Epithelial cell of esophagus (primary cell): ENCODE measurements at regions not wholly inside any gene's neighbourhood (a gene's known extent, or its start where the extent isn't known, plus 50 kb on each side); places are given as distances from the start of the nearest gene placed in this dataset.
A peak's percentile ranks its signal among the peaks of the same experiment; 100 is the strongest.

ENCODE experiments used
- DNase-seq: peaks from one replicate; pipeline ENCODE4 v3.0.0; 2010; ENCODE audit warnings: low read depth
- H3K4me3 ChIP-seq: 2 replicates; pipeline ENCODE4 v1.5.1; 2011; ENCODE audit warnings: mild to moderate bottlenecking, low read length, control low read depth
- CTCF ChIP-seq: IDR thresholded peaks from 2 replicates; pipeline ENCODE4 v1.5.1; 2011; ENCODE audit warnings: low read depth, mild to moderate bottlenecking, low read length, control low read depth, inconsistent platforms; ENCODE audit not compliant: insufficient read depth; ENCODE audit errors: missing control alignments

DNA sequence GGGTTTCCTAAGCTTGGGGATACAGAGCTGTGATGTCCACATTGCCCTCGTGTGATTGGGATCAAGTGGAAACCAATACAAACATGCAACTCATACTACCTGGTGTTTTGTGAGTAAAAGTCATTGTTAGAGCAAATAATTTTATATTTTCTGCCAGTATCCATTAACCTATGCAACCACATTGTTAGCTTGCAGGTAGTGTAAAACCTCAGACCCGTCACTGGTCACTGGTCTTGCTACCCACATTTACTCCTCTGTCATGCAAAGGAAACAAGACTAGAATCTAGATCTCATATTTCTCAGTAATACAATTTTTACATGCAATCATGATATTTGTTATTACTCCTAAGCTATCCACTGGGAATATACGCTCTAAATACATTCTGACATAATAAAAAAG lies 324.3 kb upstream of the NDST4 start:
- DNase-seq, result no peak
- no peak overlapping the region for H3K4me3 ChIP-seq
- TF ChIP-seq CTCF, result no peak

- H3K4me3 ChIP-seq, result no peak overlapping the region
- no peak for TF ChIP-seq CTCF
- DNase-seq, result peak; percentile 41
These were observed 320.1 kb upstream of the NDST4 start for GRCh38 chr4:115433491-115433890.

GRCh38 chr4:115430024-115430423 lies 316.6 kb upstream of the NDST4 start:
- TF ChIP-seq CTCF, result no peak

DNA sequence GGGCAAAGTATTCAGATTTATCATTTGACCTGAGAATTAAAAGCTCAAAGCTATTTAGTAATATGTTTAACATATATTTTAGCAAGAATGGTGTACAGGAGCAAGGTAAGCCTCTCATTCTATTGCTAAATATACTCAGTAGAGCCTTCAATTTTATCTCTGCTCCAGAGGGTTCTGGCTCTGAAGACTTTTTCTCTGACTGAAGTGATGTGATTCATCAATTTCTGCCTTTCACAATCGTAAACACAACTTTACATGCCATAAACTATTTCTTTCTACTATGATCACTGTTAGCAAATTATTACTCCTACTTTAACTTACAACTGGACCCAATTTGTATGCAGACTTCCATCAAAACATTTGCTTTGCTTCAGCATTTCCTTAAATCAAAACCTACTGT lies 315.0 kb upstream of the NDST4 start:
- peak; percentile 27 for DNase-seq
- no peak overlapping the region for H3K4me3 ChIP-seq
- TF ChIP-seq CTCF, result no peak

More at GRCh38 chr4:115430024-115430423, 316.6 kb upstream of the NDST4 start:
- no peak overlapping the region for H3K4me3 ChIP-seq
- DNase-seq, result no peak

- peak; percentile 78 for DNase-seq
- TF ChIP-seq CTCF, result no peak
- no peak overlapping the region for H3K4me3 ChIP-seq
These were observed 311.4 kb upstream of the NDST4 start for GRCh38 chr4:115424852-115425251.

DNA sequence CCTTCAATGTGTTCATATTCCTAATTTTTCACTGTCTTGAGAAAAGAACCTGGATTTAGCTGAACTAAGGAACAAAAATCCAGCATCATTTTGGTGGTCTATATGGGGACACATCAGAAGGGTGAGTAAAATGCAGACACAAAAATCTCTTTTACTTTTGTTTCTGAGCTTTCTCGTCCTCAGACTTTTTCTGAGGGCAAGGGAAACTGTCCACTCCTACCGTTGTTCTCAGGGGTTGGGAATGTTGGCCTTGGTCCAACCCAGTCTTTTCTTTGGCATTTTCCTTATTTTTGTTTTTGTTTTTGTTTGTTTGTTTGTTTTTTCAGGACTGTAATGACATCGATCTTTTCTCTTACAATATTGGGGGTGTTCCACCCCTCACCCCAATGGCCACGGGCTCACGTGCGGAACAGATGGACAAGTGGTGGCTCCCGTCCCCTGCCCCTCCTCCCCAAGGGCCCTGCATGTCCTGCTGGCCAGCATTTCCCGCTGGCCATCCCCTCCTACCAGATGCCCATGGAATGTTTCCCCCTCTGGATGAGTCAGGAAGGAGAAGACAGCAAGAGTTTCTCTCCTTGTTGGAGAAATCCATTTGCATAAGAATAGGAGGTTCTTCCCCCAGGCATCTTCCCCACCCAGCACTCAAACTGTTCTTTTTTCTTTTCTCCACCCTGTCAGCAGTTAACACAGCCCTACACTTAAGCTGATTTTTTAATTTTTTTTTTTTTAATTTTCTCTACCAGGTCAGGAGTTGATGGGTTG lies 305.4 kb upstream of the NDST4 start:
- no peak overlapping the region for H3K4me3 ChIP-seq
- TF ChIP-seq CTCF, result no peak
- DNase-seq, result no peak

- DNase-seq, result no peak
- no peak for TF ChIP-seq CTCF
- no peak overlapping the region for H3K4me3 ChIP-seq
These were observed 282.6 kb upstream of the NDST4 start for GRCh38 chr4:115396034-115396433.
